Small intestine (tissue), 7 donors: ENCODE measurements at regions not wholly inside any gene's neighbourhood (a gene's known extent, or its start where the extent isn't known, plus 50 kb on each side); places are given as distances from the start of the nearest gene placed in this dataset.
"Not testable (repeated sequence)": the region's sequence is repeated elsewhere in the genome, so short reads cannot be mapped to it uniquely, and the experiment has no call there.

Source experiments
- DNase-seq, 2 donors: peaks; one replicate each; pipeline versions ENCODE4 v3.0.0 to v3.0.0-alpha.2; 2013
- FAIRE-seq: peaks from 2 replicates; lab custom pipeline; 2012; peaks lifted over from hg19 to GRCh38; lab: Jason Lieb, UNC
- H3K27ac ChIP-seq, 3 donors: one replicate each; pipeline ENCODE4 v1.5.1; 2013; ENCODE audit warnings: low read length in 2 of 3, mild to moderate bottlenecking in 2 of 3, control low read depth in 1 of 3, inconsistent platforms in 1 of 3, low read depth in 1 of 3, moderate library complexity in 1 of 3
- H3K27me3 ChIP-seq, 3 donors: one replicate each; pipeline ENCODE4 v1.6.1; 2013; ENCODE audit warnings: low read length in 3 of 3, inconsistent platforms in 1 of 3; ENCODE audit not compliant: control insufficient read depth in 3 of 3, insufficient read depth in 3 of 3
- H3K36me3 ChIP-seq, 3 donors: one replicate each; pipeline ENCODE4 v1.6.1; 2013; ENCODE audit warnings: low read length in 3 of 3, inconsistent platforms in 1 of 3, low read depth in 1 of 3, mild to moderate bottlenecking in 1 of 3, moderate library complexity in 1 of 3; ENCODE audit not compliant: control insufficient read depth in 3 of 3, insufficient read depth in 2 of 3
- H3K4me1 ChIP-seq, 3 donors: one replicate each; pipeline ENCODE4 v1.6.1; 2013; ENCODE audit warnings: low read length in 2 of 3, inconsistent platforms in 1 of 3, low read depth in 1 of 3, mild to moderate bottlenecking in 1 of 3, moderate library complexity in 1 of 3; ENCODE audit not compliant: control insufficient read depth in 3 of 3, insufficient read depth in 2 of 3
- H3K4me3 ChIP-seq, 3 donors: one replicate each; pipeline ENCODE4 v1.5.1; 2013; ENCODE audit warnings: low read length in 3 of 3, control low read depth in 1 of 3, inconsistent platforms in 1 of 3, low read depth in 1 of 3, mild to moderate bottlenecking in 1 of 3, moderate library complexity in 1 of 3
- H3K9me3 ChIP-seq, 2 donors: one replicate each; pipeline ENCODE4 v1.6.1; 2013; ENCODE audit warnings: low read depth in 1 of 2, low read length in 1 of 2; ENCODE audit not compliant: control insufficient read depth in 2 of 2, insufficient read depth in 1 of 2
- WGBS, 3 donors: extraction: QIAGEN DNeasy Blood & Tissue Kit; methylation state at CpG; one replicate each; pipeline ENCODE4 v1.1.7; 2013; 5-methylcytosine and 5-hydroxymethylcytosine counted together
- donor health status: healthy with polysubstance abuse.
- donor health status: control.
- donor health status: control.
- donor health status: Bipolar disorder and iron deficiency.
- donor health status: healthy.

DNA sequence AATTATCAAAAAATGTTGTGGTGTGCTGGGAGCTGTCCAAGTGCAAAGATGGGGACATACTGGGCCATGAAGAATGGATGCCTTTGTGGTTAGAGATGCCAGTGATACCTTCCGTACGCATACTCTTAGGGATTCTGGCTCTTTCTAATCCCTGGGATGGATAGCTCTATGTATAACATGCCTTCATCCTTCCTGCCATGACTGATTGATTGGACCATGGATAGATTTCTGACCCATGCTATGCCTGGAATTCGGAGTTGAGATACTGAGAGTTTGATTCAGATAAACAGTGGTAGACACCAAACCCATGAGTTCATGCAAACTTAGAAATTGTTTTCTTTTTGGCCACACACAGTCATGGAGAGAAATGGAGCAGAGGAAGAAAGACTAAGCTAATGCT is 147.2 kb upstream of the WDFY3 start:
- Histone ChIP-seq H3K4me3 (no peak overlapping the region), H3K27me3 (no peaks in the 10 kb centered on the region), H3K27ac (no peak overlapping the region), H3K9me3 (no peaks in the 10 kb centered on the region), H3K36me3 (no peaks in the 10 kb centered on the region), H3K4me1 (no peaks in the 10 kb centered on the region)
- WGBS, 3 donors = 83 to 97% (median 90%) methylated on average over 3 of the region's 3 CpGs
- no peak for FAIRE-seq
- DNase-seq = no peak

DNA sequence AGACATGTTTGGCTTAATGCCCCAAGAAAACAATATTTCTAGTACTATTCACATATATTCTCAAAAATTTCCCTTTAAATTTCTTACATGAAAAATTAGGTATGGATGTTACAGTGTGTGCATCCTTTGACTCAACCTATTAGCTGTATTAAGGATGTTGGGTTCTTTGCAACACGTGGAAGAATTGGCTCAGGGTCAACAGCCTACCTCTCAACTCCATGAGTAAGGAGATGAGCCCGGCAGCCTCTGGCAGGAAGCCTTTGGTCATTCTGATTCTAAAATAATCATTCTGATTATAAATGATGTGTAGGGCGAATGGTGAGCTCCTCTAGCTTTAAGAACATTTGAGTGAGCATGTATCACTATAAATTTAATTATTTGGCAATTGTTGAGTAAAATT is 148.0 kb upstream of the WDFY3 start:
- Histone ChIP-seq H3K9me3 (no peaks in the 10 kb centered on the region), H3K27ac (no peak overlapping the region), H3K27me3 (no peaks in the 10 kb centered on the region), H3K4me1 (no peaks in the 10 kb centered on the region), H3K36me3 (no peaks in the 10 kb centered on the region), H3K4me3 (no peak overlapping the region)
- FAIRE-seq = no peak
- 46 to 57% (median 51%) methylated on average over 3 of the region's 3 CpGs for WGBS, 3 donors
- no peak for DNase-seq

DNA sequence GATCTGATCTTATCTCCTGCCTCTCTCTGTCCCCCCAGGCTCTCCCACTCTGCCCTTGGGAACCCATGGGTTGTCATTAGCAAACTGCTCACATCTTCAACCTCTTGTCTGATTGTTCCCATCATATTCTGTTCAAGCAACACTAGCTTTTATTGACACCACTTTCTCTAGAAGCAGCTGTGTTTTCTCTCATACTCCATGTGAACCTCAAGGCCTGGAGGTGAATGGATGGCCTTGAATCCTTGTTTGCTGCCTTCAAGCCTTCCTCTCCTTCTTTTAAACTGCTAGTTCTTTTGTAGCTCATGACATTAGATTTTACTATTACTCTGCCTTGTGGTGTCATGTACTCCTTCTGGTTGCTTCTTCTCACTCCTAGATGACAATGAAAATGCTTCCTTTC is 149.5 kb upstream of the WDFY3 start:
- no peak for DNase-seq

DNA sequence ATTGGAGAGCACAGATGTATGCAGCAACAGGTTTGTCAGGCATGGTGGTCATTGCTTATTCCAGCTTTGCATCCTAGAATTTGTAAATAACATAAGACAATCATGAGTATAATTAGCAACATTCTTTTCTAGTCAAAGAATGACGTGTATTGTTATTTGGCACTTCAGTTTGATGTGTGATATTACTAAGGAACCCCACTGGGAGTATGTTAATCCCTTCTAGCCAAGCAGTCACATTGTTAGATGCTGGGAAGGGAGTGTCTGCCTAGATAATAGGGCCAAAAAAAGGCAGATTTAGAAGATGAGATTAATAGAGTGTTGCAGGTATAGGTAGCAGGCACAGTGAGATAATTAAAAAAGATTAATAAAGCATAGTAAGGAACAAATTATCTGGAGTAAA is 159.2 kb upstream of the WDFY3 start:
- no peak for FAIRE-seq
- H3K9me3 ChIP-seq = peaks cover 0 to 28% of the 10 kb centered on the region in 2 donors
- DNase-seq = no peak
- H3K36me3 ChIP-seq = no peaks in the 10 kb centered on the region
- no peak overlapping the region for H3K27ac ChIP-seq
- peaks cover 0 to 2% (median 0%) of the 10 kb centered on the region in 3 donors for H3K4me1 ChIP-seq
- H3K27me3 ChIP-seq = no peaks in the 10 kb centered on the region
- no peak overlapping the region for H3K4me3 ChIP-seq
- 24 to 29% (median 27%) methylated on average over 1 of the region's 1 CpG for WGBS, 3 donors

More for the DNA sequence above, 149.5 kb upstream of the WDFY3 start:
- Histone ChIP-seq H3K36me3 (no peaks in the 10 kb centered on the region), H3K4me3 (no peak overlapping the region), H3K27me3 (no peaks in the 10 kb centered on the region), H3K9me3 (no peaks in the 10 kb centered on the region), H3K4me1 (no peaks in the 10 kb centered on the region), H3K27ac (no peak overlapping the region)
- no peak for FAIRE-seq

DNA sequence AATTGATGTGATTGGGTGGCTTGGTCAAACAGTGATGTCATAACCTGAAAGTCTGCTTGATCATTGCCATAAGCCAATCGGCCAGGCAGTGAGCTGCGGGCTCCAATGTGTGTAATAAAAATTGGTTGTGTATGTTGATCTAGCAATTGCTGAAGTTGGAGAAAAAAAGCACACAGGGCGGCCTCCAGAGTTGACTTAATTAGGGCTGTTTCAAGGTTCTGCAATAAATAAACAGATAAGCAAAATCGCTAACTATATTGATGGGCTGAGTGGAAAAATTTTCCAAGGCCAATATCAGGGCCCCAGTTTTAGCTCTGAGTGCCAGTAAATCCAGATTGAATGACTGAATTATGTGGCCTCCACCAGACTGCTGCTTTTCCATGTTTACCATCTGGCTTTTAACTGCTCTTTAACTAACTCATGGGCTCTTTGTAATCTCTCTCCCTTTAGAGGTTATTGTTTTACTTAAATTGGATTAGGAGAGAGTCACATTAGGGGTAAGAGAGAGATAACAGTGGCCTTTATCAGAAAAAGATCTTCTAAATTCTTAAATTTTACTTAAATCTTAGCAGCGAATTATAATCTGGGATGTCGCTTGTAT is 160.6 kb upstream of the WDFY3 start:
- Histone ChIP-seq H3K9me3 (peaks cover 0 to 28% of the 10 kb centered on the region in 2 donors), H3K27ac (no peak overlapping the region), H3K4me3 (no peak overlapping the region), H3K4me1 (peaks cover 0 to 2% (median 0%) of the 10 kb centered on the region in 3 donors), H3K27me3 (no peaks in the 10 kb centered on the region), H3K36me3 (no peaks in the 10 kb centered on the region)
- FAIRE-seq (no peak), DNase-seq (peak in 1 of 2 donors; percentile 52)
- WGBS, 3 donors = 46 to 81% (median 64%) methylated on average over 6 of the region's 6 CpGs

DNA sequence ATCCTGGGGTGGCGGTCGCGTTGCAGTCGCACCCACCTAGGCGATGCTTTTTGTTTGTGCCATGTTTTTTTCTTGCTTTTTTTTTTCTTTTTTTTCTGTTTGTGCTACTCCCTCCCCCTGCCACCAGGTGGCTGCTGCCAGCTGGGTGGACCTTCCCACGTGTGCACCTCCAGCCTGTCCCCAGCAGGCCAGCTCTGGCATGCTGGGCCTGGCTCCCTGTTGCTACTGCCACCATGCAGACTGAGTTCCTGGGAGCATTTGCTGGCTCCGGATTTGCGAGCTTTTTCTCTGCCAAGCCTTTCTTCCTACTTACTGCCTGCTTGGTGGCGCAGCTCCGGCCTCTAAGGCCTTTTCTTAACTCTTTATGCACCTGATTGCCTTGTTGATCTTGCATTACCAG is 161.2 kb upstream of the WDFY3 start:
- 55 to 67% (median 66%) methylated on average over 10 of the region's 10 CpGs for WGBS, 3 donors
- FAIRE-seq = no peak

DNA sequence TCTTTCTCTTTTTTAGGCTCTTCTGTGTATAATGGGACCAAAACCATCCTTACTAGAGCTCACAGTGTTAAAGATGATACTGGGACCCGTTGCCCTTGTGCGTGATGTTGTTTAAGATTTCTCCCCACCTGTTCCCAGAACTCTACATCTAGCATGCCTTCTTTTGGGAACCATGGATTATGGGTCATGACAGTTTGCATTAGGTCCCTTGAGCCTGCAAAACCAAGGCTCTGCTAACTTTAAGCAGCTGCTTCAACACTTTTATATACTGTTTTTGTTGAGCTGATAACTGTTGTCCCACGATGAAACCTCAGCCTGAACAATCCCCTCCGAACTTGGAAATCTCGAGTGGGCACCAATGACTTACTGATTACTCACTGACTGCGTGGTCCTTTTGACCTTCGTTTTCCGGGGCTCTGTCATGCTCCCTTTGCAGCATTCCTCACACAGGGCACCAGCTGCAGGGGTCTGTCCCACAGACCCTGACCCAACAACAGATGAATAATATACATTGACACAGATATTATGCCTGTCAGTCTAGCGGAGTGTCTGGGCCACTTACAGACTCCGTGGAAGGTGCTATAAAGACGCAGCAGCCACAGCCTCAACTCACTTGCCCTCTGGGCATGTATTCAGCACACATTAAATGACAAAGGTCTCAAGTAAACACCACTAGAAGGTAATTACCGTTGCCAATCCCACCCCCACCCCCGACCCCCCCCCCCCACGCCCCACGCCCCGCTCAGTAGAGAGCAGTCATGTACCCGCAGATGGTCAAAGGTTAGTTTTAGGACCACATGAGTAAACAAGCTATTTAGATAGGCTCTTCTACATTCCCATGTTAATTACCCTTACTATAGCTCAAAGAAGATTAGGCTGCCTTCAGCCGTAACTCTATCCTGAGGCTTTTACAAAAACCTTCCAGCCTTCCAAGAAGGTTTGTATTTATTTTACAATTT is 162.0 kb upstream of the WDFY3 start:
- peak in 1 of 2 donors; percentile 80 for DNase-seq
- Histone ChIP-seq H3K4me1 (peaks cover 0 to 2% (median 0%) of the 10 kb centered on the region in 3 donors), H3K27me3 (no peaks in the 10 kb centered on the region), H3K9me3 (peaks cover 0 to 28% of the 10 kb centered on the region in 2 donors), H3K36me3 (no peaks in the 10 kb centered on the region), H3K4me3 (no peak overlapping the region), H3K27ac (no peak overlapping the region)
- WGBS, 3 donors = 52 to 78% (median 62%) methylated on average over 17 to 18 of the region's 18 CpGs
- FAIRE-seq = no peak

More for the DNA sequence above, 161.2 kb upstream of the WDFY3 start:
- Histone ChIP-seq H3K36me3 (no peaks in the 10 kb centered on the region), H3K27me3 (no peaks in the 10 kb centered on the region), H3K4me3 (no peak overlapping the region), H3K27ac (no peak overlapping the region), H3K9me3 (peaks cover 0 to 28% of the 10 kb centered on the region in 2 donors), H3K4me1 (peaks cover 0 to 2% (median 0%) of the 10 kb centered on the region in 3 donors)
- DNase-seq = peak in 1 of 2 donors; percentile 2

DNA sequence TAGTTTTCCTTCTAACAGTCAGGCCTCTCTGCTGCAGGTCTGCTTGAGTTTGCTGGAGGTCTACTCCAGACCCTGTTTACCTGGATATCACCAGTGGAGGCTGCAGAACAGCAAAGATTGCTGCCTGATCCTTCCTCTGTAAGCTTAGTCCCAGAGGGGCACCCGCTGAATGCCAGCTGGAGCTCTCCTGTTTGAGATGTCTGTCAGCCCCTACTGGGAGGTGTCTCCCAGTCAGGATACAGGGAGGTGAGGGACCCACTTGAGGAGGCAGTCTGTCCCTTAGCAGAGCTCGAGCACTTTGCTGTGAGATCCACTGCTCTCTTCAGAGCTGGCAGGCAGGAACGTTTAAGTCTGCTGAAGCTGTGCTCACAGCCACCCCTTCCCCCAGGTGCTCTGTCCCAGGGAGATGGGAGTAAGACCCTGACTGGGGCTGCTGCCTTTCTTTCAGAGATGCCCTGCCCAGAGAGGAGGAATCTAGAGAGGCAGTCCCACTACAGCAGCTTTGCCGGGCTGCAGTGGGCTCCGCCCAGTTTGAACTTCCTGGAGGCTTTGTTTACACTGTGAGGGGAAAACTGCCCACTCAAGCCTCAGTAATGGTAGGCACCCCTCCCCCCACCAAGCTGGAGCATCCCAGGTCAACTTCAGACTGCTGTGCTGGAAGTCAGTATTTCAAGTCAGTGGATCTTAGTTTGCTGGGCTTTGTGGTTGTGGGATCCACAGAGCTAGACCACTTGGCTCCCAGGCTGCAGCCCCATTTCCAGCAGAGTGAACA is 163.1 kb upstream of the WDFY3 start:
- 56 to 61% (median 60%) methylated on average over 5 of the region's 5 CpGs for WGBS, 3 donors
- FAIRE-seq, H3K4me3 ChIP-seq, H3K27me3 ChIP-seq, H3K36me3 ChIP-seq, H3K4me1 ChIP-seq, H3K27ac ChIP-seq: not testable (repeated sequence)
- H3K9me3 ChIP-seq = peaks cover 0 to 28% of the 10 kb centered on the region in 2 donors
- peak in 1 of 2 donors; percentile 25 for DNase-seq
